ENCODE measurements at regions not wholly inside any gene's neighbourhood (a gene's known extent, or its start where the extent isn't known, plus 50 kb on each side); places are given as distances from the start of the nearest gene placed in this dataset.

- TF ChIP-seq GATA2 (IDR thresholded peaks at IDR 0.05; ENCODE audit: low read depth, low read length), result no peak
- TF ChIP-seq GATA3 (IDR thresholded peaks at IDR 0.05; ENCODE audit: low read depth, low read length), result no peak
These were observed 298.7 kb downstream of the LRRIQ3 start for GRCh38 chr1:73899311-73899710.

All from SH-SY5Y (cell line).